Natural killer cell (primary cell): ENCODE measurements at regions not wholly inside any gene's neighbourhood (a gene's known extent, or its start where the extent isn't known, plus 50 kb on each side); places are given as distances from the start of the nearest gene placed in this dataset.

Source experiments
- ATAC-seq, 3 donors: fragments of 150-1000 bp in 2 of 3; fragments of 200-7000 bp in 1 of 3; cut with Tn5 transposase; 1 replicate in 1 of 3; 2 replicates in 2 of 3; pipeline ENCODE4 v1.10.0; 2021; ENCODE audit warnings: mild to moderate bottlenecking in 2 of 3, moderate library complexity in 2 of 3
- DNase-seq, 2 donors: peaks; one replicate each; pipeline versions ENCODE4 v3.0.0 to v3.0.0-alpha.2; 2013 to 2021; ENCODE audit warnings: mixed read lengths in 1 of 2
- H3K27ac ChIP-seq: one replicate; pipeline ENCODE4 v1.5.1; 2013; ENCODE audit warnings: mild to moderate bottlenecking, low read length
- H3K27me3 ChIP-seq: one replicate; pipeline ENCODE4 v1.6.1; 2013; ENCODE audit warnings: low read length; ENCODE audit not compliant: control insufficient read depth, insufficient read depth
- H3K36me3 ChIP-seq: one replicate; pipeline ENCODE4 v1.6.1; 2013; ENCODE audit warnings: low read length; ENCODE audit not compliant: control insufficient read depth, insufficient read depth
- H3K4me1 ChIP-seq: one replicate; pipeline ENCODE4 v1.6.1; 2013; ENCODE audit warnings: low read length; ENCODE audit not compliant: control insufficient read depth, insufficient read depth
- H3K4me3 ChIP-seq: one replicate; pipeline ENCODE4 v1.5.1; 2013; ENCODE audit warnings: low read length
- H3K9me3 ChIP-seq: one replicate; pipeline ENCODE4 v1.6.1; 2013; ENCODE audit warnings: low read length; ENCODE audit not compliant: control insufficient read depth, insufficient read depth
- H3K27ac Mint-ChIP-seq, 2 donors: one replicate each; pipeline ENCODE4 v1.8.0; 2022; ENCODE audit warnings: mild to moderate bottlenecking in 2 of 2, mixed read lengths in 2 of 2, moderate library complexity in 1 of 2
- H3K27me3 Mint-ChIP-seq, 2 donors: one replicate each; pipeline ENCODE4 v1.8.0; 2022; ENCODE audit warnings: low read depth in 2 of 2, mixed read lengths in 2 of 2
- H3K36me3 Mint-ChIP-seq: one replicate; pipeline ENCODE4 v1.8.0; 2022; ENCODE audit warnings: mixed read lengths
- H3K4me1 Mint-ChIP-seq, 2 donors: one replicate each; pipeline ENCODE4 v1.8.0; 2022; ENCODE audit warnings: mixed read lengths in 2 of 2
- H3K4me3 Mint-ChIP-seq: one replicate; pipeline ENCODE4 v1.8.0; 2022; ENCODE audit warnings: mild to moderate bottlenecking, moderate library complexity, mixed read lengths
- H3K9me3 Mint-ChIP-seq, 2 donors: one replicate each; pipeline ENCODE4 v1.8.0; 2022; ENCODE audit warnings: mixed read lengths in 2 of 2
- CTCF ChIP-seq: fragments of 200-600 bp; IDR thresholded peaks from one replicate; pipeline ENCODE4 v1.8.0; 2022; ENCODE audit warnings: antibody characterized with exemption
- WGBS: methylation state at CpG from one replicate; pipeline ENCODE4 v1.1.7; 2013; ENCODE audit warnings: missing lambda C conversion rate; ENCODE audit not compliant: insufficient coverage; 5-methylcytosine and 5-hydroxymethylcytosine counted together
- intact Hi-C: fragments of 100-400 bp; cut with micrococcal nuclease; formaldehyde crosslinking; loops from one replicate; pipeline ENCODE4 v1.14.2; 2022

- Mint-ChIP-seq H3K36me3 (no peaks in the 10 kb centered on the region), H3K4me1 (no peaks in the 10 kb centered on the region), H3K4me3 (no peak overlapping the region), H3K27ac (no peak overlapping the region), H3K27me3 (peaks cover 0 to 2% of the 10 kb centered on the region in 2 donors), H3K9me3 (no peaks in the 10 kb centered on the region)
- intact Hi-C loops, result no loop called here
- ATAC-seq (no peak), DNase-seq (no peak)
- Histone ChIP-seq H3K27ac (no peak overlapping the region), H3K4me3 (no peak overlapping the region), H3K4me1 (no peaks in the 10 kb centered on the region), H3K27me3 (no peaks in the 10 kb centered on the region), H3K9me3 (no peaks in the 10 kb centered on the region), H3K36me3 (no peaks in the 10 kb centered on the region)
- 91% methylated on average over 12 of the region's 12 CpGs for WGBS
- no peak for TF ChIP-seq CTCF
Measured at GRCh38 chr15:100775581-100776185, 103.9 kb upstream of the ALDH1A3 start.

GRCh38 chr15:100777821-100778220 is 101.8 kb upstream of the ALDH1A3 start:
- Histone ChIP-seq H3K4me1 (no peaks in the 10 kb centered on the region), H3K27me3 (no peaks in the 10 kb centered on the region), H3K4me3 (no peak overlapping the region), H3K36me3 (no peaks in the 10 kb centered on the region), H3K27ac (no peak overlapping the region), H3K9me3 (no peaks in the 10 kb centered on the region)
- intact Hi-C loops, result no loop called here
- Mint-ChIP-seq H3K36me3 (no peaks in the 10 kb centered on the region), H3K9me3 (no peaks in the 10 kb centered on the region), H3K4me3 (no peak overlapping the region), H3K4me1 (no peaks in the 10 kb centered on the region), H3K27ac (no peak overlapping the region), H3K27me3 (peaks cover 0 to 2% of the 10 kb centered on the region in 2 donors)
- no peak for TF ChIP-seq CTCF
- ATAC-seq, result no peak
- 84% methylated on average over 2 of the region's 2 CpGs for WGBS
- DNase-seq, result no peak

- Histone ChIP-seq H3K4me1 (no peaks in the 10 kb centered on the region), H3K4me3 (no peak overlapping the region), H3K27me3 (no peaks in the 10 kb centered on the region), H3K27ac (no peak overlapping the region), H3K9me3 (no peaks in the 10 kb centered on the region), H3K36me3 (no peaks in the 10 kb centered on the region)
- Mint-ChIP-seq H3K4me1 (no peaks in the 10 kb centered on the region), H3K27ac (no peak overlapping the region), H3K4me3 (no peak overlapping the region), H3K27me3 (peaks cover 0 to 3% of the 10 kb centered on the region in 2 donors), H3K9me3 (no peaks in the 10 kb centered on the region), H3K36me3 (no peaks in the 10 kb centered on the region)
- DNase-seq, result no peak
- no peak for ATAC-seq
- intact Hi-C loops, result no loop called here
- no peak for TF ChIP-seq CTCF
- 56% methylated on average over 18 of the region's 18 CpGs for WGBS
Measured at GRCh38 chr15:100778831-100779288, 100.8 kb upstream of the ALDH1A3 start.
